HG02759 (cell line): ENCODE measurements at regions not wholly inside any gene's neighbourhood (a gene's known extent, or its start where the extent isn't known, plus 50 kb on each side); places are given as distances from the start of the nearest gene placed in this dataset.

Experiments used
- ATAC-seq: cut with Tn5 transposase; IDR thresholded peaks from one replicate; pipeline ENCODE4 v1.9.1; 2021; ENCODE audit warnings: mild to moderate bottlenecking, moderate library complexity; ENCODE audit not compliant: unreplicated experiment

DNA sequence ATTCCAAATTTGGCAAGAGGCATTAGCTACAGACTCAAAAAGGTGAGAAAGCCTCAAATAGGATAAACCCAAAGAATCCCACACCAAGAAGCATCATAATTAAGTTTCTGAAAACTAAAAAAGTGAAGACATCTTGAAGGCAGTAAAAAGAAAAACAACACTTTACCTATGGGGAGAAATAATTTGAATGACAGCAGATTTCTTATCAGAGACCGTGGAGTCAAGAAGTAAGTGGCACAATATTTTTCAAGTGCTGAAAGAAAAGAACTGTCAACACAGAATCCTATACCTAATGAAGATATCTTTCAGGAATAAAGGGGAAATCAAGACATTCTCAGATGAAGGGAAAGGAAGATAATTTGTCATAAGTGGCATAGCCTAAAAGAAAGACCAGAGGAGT is 193.3 kb upstream of the CHD6 start:
- no peak for ATAC-seq

DNA sequence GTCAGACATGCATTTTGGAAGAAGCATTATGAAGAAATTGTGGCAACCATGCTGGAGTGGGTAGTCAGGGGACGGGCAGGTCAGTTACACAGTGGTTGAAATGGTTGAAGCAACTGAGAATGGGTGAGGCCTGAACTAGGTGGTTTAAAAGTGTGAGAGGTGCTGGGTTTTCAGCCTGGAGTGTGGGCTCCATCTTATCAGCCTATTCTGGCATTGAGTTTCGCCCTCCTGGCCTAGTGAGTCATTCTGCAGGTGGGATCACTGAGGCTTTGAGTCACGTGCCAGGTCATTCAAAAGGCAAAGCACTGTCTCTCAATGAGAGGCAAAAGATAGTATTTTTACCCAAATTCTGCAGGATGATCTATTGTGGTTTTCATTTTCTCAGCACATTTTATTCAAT is 181.9 kb upstream of the CHD6 start:
- no peak for ATAC-seq

DNA sequence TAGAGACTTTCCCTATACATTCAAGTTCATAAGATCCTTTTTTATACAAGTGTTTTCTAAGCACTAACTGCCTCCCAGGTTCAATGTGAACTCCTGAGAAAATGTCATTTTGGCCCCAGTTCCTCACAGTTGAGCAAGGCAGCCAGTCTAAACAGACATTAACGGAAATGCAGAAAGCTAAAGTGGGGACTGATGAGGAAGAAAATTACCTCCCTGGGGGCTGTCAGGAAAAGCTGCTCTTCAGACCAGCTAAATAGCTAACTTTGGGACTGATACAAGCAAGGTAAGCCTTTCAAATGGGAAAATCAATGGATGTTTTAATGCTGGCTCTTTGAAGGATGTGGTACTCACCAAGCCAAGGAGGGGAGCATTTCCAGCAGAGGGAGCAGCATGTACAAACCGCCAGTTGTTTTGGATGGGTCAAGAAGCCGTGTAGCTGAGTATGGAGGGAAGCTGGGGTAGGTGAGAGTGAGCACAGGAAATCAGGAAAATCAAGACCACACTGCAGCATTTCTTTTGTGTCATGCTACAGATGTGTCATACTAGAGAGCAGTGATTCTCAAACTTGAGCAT is 180.8 kb upstream of the CHD6 start:
- ATAC-seq, result no peak

- no peak for ATAC-seq
Observed at GRCh38 chr20:41786158-41786557, 168.0 kb upstream of the CHD6 start.

DNA sequence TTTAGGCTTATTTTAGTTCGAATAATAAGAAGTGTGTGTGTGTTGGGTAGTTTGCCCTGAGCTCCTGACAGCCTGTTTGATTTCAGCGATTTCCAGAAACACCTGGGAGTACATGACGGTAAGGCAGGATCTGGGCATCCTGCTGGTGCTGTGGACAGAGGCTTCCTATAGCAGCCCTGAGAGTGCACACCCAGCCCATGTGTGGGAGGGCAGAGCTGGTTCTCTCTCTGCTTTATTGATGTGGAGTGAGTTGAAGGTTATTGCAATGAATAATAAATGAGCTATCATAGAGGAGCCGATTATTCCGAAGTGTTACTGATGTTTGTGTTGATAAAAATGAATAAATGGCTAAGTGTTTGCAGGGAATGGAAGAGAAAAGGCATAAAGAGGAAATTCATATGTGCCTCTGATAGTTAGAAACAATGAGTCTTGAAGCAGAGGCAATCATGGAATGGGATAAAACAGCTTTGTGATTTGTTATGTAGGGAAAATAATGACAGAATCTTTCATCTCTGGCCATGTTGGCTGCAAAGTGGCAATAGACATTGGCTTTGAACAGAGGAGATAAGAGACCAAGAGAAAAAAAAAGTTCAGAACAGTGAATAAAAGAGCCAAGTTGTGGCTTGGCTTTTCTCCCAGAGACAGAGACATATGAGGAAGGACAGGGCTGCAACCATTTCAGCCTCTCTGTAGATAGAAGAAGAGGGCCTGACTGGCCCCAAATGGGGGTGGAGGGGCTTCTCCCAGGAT is 166.2 kb upstream of the CHD6 start:
- no peak for ATAC-seq

DNA sequence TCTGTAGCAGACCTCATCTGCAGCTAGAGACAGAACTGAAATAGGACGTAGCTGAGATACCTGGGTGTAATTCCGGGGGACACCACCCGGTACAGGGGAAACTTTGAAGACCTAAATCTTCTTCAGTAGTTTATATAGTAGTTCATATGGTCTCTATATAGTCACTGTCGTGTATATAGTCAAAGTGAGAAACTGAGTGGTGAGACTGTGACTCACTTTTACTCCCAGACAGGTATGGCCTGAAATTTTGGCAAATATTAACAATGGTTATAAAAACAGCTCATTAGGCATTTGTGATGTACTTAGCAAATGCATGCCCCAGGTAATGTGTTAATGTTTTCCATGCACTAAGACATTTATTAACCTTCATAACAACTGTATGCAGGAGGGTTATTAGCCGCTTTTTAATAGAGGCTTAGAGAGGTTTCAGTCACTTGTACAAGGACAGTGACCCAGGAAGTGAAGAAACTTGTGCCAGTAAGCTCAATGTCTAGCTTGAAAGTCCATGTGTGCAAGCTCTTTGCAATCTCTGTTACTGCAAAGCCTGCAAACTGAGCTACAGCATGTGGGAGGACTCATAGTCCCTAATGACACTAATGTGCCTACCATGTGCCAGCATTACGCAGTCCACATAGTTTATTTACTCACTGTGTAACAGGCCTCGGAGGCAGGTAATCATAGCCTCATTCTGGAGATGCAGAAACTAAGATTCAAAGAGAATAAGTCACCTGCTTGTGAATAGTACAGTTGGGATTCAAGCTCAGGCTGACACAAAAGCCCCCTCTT is 165.4 kb upstream of the CHD6 start:
- peak; percentile 70 for ATAC-seq

- ATAC-seq, result no peak
Observed at GRCh38 chr20:41782730-41783406, 164.7 kb upstream of the CHD6 start.

GRCh38 chr20:41782255-41782654 is 164.1 kb upstream of the CHD6 start:
- ATAC-seq, result no peak

GRCh38 chr20:41776421-41776820 is 158.2 kb upstream of the CHD6 start:
- no peak for ATAC-seq

GRCh38 chr20:41774291-41774690 is 156.1 kb upstream of the CHD6 start:
- no peak for ATAC-seq

DNA sequence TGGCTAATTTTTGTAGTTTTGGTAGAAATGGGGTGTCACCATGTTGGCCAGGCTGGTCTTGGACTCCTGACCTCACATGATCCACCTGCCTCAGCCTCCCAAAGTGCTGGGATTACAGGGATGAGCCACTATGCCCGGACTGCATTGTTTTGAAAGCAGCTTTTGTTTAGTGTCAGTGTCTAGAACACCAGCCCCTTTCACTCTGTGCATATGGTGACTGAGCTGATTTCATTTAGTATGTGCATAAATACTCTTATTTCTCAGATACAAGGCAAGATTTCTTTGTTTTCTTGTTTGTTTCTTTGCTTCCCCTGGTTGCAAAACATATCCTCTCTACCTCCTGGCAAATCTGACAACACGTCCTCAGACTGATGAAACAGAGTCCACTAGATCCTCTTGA is 152.8 kb upstream of the CHD6 start:
- ATAC-seq, result no peak

- ATAC-seq, result no peak
Observed at GRCh38 chr20:41770427-41770826, 152.2 kb upstream of the CHD6 start.

DNA sequence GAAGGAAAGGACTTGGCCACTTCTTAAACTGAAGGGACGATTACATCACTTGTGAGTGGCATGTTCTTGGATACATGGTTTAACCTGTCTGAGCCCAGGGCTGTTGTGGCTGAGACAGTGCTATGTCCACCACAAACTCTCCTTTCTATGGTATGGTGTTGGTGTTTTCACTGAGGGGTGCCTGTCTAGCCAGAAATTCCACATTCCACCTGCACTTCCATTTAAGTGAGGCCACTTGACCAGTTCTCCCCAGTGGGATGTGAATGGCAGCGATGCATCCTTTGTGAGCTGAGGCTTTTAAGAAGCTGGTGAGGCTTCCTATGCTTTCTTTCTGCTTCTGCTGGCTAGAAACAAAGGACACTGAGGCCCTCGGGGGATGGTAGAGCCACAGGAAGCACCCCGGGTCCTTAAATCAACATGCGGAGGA is 151.4 kb upstream of the CHD6 start:
- no peak for ATAC-seq

GRCh38 chr20:41750137-41750536 is 132.0 kb upstream of the CHD6 start:
- ATAC-seq, result no peak

DNA sequence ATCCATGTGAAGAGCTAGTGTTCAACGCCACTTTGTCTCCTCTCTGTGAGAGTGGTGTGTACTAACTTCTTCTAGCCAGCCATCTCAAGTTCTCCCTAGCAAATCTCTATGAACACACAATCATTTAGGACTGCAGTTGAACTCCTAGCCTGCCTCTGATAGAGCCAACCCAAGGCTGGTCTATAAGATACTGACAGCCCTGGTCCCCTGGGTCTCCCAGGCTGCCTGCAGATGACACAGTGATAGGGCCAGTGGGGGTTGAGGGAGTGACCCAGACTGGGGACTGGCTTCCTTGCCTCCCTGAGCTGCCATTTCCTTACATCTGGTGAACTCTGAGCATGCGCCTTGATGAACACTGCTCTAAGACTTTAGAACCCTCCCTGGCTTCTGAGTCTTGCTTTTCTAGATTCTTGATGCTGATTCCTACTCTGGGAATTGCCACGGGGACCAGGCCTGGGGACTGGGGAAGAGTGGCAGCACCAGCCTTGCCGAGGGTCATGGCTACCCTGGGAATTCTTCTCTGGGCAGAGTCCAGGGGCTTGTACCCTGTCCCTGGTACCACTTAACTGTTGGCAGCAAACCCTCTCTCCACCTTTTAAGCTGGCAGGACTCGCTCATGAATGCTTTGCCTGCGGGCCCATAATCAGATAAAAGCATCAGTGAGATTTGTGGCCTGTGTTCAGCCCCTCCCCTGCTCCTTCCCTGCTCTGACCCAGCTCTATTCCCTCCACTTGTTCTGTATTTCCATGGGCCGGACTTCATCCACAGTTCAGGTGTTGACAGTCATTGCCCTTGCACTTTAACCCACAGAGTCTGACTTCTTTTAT is 130.8 kb upstream of the CHD6 start:
- ATAC-seq, result no peak

DNA sequence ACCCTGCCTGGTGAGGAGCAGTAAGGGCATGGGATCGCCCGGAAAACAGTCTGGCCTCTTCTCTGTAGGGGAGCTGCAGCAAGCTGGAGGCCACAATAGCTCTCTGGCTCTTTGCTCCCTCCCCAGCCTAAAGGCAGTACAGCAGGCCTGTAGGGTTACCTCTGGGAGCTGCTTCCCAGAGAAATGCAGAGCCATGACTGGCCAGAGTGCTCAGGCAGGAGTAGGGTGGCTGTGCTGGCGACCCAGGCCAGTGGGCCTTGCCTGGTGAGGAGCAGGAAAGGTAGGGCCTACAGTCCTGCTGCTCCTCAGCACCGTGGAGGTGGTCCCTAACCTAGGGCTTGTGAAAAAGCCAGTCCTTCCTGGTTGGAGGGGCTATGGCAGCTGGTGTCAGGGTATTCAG is 129.9 kb upstream of the CHD6 start:
- ATAC-seq, result no peak

- ATAC-seq, result no peak
Observed at GRCh38 chr20:41747226-41747625, 129.0 kb upstream of the CHD6 start.

- no peak for ATAC-seq
Observed at GRCh38 chr20:41746635-41747034, 128.5 kb upstream of the CHD6 start.

- no peak for ATAC-seq
Observed at GRCh38 chr20:41738604-41739206, 120.5 kb upstream of the CHD6 start.

DNA sequence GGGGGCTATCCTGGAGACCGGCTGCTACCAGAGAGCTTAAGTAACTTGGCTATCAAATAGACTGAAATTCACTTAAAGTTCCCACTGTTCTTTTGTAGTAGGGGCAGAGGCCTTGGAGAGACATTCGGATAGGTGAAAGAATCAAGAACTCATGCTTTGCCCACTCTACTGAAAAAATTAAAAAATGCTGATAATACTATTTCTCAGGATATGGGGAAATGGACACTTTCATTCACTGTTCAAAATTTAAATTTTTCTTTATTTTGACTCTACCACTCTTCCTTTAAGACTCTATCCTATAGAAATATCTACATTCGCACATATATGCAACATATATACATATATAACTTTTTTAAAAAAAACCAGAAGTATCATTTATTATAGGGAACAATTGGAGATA is 117.8 kb upstream of the CHD6 start:
- ATAC-seq, result no peak
